ENCODE measurements at regions not wholly inside any gene's neighbourhood (a gene's known extent, or its start where the extent isn't known, plus 50 kb on each side); places are given as distances from the start of the nearest gene placed in this dataset.

GRCh38 chr9:25557645-25558300, 120.5 kb downstream of the TUSC1 start:
- Histone ChIP-seq H3K4me3 (no peak overlapping the region), H3K27ac (no peak overlapping the region), H3K27me3 (replicated peaks in 1 of 7) (no peaks in the 10 kb centered on the region), H3K4me1 (no peaks in the 10 kb centered on the region), H3K36me3 (no peaks in the 10 kb centered on the region), H3K9me3 (peaks cover 0 to 3% (median 0%) of the 10 kb centered on the region in 8 donors)
- intact Hi-C loops (cut with DNase I; ENCODE audit: low total_unique reads), result no loop called here
- 67 to 73% (median 71%) methylated on average over 6 of the region's 6 CpGs for WGBS, 5 donors
- no peak for DNase-seq
- TF ChIP-seq POLR2AphosphoS5 (IDR thresholded peaks at IDR 0.05), result no peak
- no peak for TF ChIP-seq CTCF (IDR thresholded peaks at IDR 0.05 in 8 of 11, conservative IDR thresholded peaks at IDR 0.05 in 3 of 11)
- TF ChIP-seq POLR2A (IDR thresholded peaks at IDR 0.05), result no peak

- DNase-seq, result no peak
- WGBS, 5 donors, result 77 to 96% (median 85%) methylated on average over 1 of the region's 1 CpG
- H3K36me3 ChIP-seq, result no peaks in the 10 kb centered on the region
Measured at GRCh38 chr9:25556540-25556939, 121.7 kb downstream of the TUSC1 start.

GRCh38 chr9:25548847-25549246, 129.4 kb downstream of the TUSC1 start:
- Histone ChIP-seq H3K9me3 (peaks cover 0 to 7% (median 0%) of the 10 kb centered on the region in 8 donors), H3K4me1 (no peaks in the 10 kb centered on the region), H3K36me3 (no peaks in the 10 kb centered on the region), H3K4me3 (no peak overlapping the region), H3K27ac (no peak overlapping the region), H3K27me3 (replicated peaks in 1 of 7) (no peaks in the 10 kb centered on the region)
- no peak for TF ChIP-seq POLR2A (IDR thresholded peaks at IDR 0.05)
- WGBS, 5 donors, result 73 to 86% (median 78%) methylated on average over 3 of the region's 3 CpGs
- DNase-seq, result no peak
- intact Hi-C loops (cut with DNase I; ENCODE audit: low total_unique reads), result no loop called here

More at GRCh38 chr9:25556540-25556939, 121.7 kb downstream of the TUSC1 start:
- Histone ChIP-seq H3K27ac (no peak overlapping the region), H3K27me3 (replicated peaks in 1 of 7) (no peaks in the 10 kb centered on the region), H3K4me1 (no peaks in the 10 kb centered on the region), H3K9me3 (peaks cover 0 to 3% (median 0%) of the 10 kb centered on the region in 8 donors), H3K4me3 (no peak overlapping the region)
- intact Hi-C loops (cut with DNase I; ENCODE audit: low total_unique reads), result no loop called here
- TF ChIP-seq POLR2A (IDR thresholded peaks at IDR 0.05) (no peak), CTCF (IDR thresholded peaks at IDR 0.05 in 8 of 11, conservative IDR thresholded peaks at IDR 0.05 in 3 of 11) (no peak), POLR2AphosphoS5 (IDR thresholded peaks at IDR 0.05) (no peak)

GRCh38 chr9:25543806-25544205, 134.4 kb downstream of the TUSC1 start:
- H3K4me3 ChIP-seq, result no peak overlapping the region
- H3K27ac ChIP-seq, result no peak overlapping the region
- no peaks in the 10 kb centered on the region for H3K4me1 ChIP-seq
- 79 to 88% (median 83%) methylated on average over 7 of the region's 7 CpGs for WGBS, 5 donors
- no peaks in the 10 kb centered on the region for H3K36me3 ChIP-seq
- no peak for TF ChIP-seq CTCF (IDR thresholded peaks at IDR 0.05 in 8 of 11, conservative IDR thresholded peaks at IDR 0.05 in 3 of 11)
- no peak for TF ChIP-seq POLR2A (IDR thresholded peaks at IDR 0.05)
- TF ChIP-seq POLR2AphosphoS5 (IDR thresholded peaks at IDR 0.05), result no peak
- DNase-seq, result no peak
- H3K27me3 ChIP-seq (replicated peaks in 1 of 7), result no peaks in the 10 kb centered on the region
- peaks cover 0 to 7% (median 0%) of the 10 kb centered on the region in 8 donors for H3K9me3 ChIP-seq
- intact Hi-C loops (cut with DNase I; ENCODE audit: low total_unique reads), result no loop called here

All from spleen (tissue), 11 donors.